HG03159 (cell line): ENCODE measurements at regions not wholly inside any gene's neighbourhood (a gene's known extent, or its start where the extent isn't known, plus 50 kb on each side); places are given as distances from the start of the nearest gene placed in this dataset.

Source experiments
- ATAC-seq: cut with Tn5 transposase; IDR thresholded peaks from one replicate; pipeline ENCODE4 v1.9.1; 2021; ENCODE audit warnings: mild to moderate bottlenecking, moderate library complexity; ENCODE audit not compliant: unreplicated experiment

DNA sequence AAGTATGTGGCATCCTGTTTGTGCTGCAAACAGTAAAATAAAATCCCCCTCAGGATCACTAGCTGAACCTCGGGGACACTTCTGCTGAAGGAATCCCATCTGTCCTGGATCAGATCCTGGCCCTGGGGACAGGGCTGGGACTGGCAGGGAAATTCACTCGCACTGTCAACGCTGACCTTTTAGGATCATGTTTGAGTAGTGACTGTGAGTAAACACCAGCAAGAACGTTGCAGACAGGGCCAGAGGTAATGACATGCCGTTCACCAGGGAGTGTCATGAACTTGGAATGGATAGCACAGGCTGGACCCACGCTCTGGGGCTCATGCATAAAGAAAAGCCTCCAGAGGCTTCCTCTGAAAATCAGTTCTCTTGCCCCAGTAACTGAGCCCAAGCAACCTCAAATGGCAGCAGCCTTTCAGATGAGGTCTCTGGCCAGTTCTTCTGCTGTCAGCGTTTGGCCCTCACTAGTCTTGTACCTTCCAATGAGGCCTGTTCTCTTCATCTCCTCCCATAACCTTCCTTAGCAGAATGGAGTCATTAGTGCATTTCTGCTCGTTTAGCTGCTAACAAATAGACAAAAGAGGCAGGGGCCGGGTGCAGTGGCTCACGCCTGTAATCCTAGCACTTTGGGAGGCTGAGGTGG lies 51.0 kb upstream of the BARX2 start:
- ATAC-seq: no peak

- no peak for ATAC-seq
Measured at GRCh38 chr11:129323896-129324502, 51.6 kb upstream of the BARX2 start.

DNA sequence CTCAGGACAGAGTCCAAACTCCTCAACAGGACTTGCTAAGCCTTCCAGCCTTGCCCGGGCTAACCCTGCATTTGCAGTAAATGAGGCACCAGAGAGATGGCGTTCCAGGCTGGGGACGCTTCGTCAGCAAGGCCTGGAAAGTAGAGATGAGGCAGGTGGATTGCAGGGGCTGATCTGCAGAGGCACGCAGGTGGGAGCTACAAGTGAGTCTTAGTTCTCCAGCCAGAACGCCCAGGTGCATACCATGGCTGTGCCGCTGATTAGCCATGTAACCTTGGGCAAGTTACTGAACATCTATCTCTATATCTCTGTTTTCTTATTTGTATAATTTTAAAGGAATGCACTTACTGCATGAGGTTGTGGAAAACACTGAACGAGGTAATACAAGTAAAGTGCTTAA lies 52.7 kb upstream of the BARX2 start:
- ATAC-seq: no peak

DNA sequence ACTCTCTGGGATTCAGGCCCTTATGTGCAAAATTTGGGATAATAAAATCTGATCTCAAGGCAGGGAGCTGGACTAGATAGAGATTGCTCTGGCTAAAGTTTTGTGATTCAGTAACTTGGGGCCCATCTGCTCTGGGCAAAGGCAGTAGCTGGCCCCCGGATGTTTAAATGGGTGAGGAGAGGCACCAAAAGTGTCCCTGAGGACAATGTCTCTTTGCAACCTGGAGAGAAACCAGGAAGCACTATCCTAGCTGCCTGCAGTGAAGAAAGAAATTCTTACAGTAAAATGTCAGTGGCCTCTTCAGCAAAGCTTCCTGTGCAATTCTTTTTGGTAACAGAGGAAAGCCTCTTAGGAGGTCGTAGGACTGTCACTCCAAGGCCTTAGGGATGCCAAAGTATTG lies 54.6 kb upstream of the BARX2 start:
- no peak for ATAC-seq

- no peak for ATAC-seq
Measured at GRCh38 chr11:129320494-129320893, 55.2 kb upstream of the BARX2 start.

DNA sequence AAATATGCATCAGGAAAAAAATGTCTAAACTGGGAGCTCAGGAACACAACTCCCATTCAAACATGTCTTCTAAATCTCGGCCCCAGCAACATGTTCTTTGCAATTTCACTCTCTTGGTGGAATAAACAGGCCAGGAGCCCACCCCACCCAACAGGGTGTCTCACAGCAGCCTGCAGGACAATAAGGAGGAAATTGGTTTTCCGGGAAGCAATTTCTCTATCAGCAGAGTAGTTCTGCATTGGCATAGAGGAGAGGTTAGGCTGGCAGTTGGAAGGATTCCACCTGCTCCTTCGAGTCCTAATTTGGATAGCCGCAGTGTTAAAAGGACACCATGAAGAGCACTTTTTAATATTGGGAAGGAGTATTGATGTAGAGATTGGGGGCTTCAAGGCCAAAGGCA lies 55.9 kb upstream of the BARX2 start:
- ATAC-seq: no peak

GRCh38 chr11:129319201-129319600 lies 56.4 kb upstream of the BARX2 start:
- no peak for ATAC-seq

- ATAC-seq: no peak
Measured at GRCh38 chr11:129317571-129317970, 58.1 kb upstream of the BARX2 start.

- ATAC-seq: no peak
Measured at GRCh38 chr11:129316781-129317180, 58.9 kb upstream of the BARX2 start.

DNA sequence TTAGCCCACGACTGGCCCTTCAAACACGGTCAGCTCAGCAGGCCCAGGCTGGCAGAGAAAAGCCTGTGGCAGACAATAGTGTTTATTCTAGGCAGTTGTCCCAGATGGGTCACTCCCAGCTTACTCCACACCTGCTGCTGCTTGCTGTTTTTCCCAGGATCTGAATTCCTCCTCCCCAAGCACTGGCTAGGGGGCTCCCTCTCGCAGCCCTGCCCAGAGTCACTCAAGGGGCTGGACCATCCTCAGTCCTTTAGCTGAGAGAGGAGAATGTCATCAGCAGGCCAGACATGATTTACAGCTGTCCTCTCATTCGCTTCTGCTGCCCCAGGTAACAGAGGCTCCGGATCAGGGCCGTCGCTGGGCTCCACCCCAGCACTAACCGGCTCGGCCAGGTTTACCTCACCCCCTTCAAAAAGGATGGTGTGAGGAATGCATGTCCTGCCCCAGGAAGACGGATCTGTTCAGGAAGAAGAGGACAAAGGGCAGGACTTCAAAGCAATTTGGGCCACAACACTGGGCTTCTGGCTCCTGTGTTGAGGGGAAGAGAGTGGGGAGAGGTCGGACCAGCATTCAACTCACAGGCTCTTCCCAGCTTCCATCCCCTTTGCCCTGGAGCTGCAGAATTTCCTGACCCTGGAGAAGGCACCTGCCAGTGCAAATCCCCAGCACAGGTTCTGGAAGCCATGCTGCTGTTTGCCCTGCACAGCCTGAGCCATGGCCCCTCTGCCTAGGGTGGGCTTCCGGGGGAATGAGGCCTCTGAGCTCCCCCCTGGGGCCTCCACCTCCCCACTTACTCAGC lies 59.7 kb upstream of the BARX2 start:
- ATAC-seq: no peak

DNA sequence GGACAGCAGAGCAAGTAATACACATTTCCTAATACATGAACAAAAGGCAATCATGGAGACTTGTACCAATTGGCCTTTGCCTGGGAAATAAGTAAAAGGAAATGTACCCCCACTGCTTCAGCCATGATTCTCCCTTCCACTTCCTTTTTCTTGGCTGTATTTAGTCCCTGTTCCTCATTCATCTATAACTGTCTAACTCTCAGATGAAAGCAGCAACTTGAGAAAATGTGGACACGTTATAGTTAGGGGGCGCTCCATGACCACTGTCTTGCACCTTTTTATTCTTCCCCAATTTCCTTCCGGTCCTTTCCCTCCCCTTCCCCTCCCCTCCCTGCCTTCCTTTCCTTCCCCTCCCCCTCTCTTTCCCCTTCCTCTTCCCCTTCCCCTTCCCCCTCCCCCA lies 61.3 kb upstream of the BARX2 start:
- no peak for ATAC-seq

DNA sequence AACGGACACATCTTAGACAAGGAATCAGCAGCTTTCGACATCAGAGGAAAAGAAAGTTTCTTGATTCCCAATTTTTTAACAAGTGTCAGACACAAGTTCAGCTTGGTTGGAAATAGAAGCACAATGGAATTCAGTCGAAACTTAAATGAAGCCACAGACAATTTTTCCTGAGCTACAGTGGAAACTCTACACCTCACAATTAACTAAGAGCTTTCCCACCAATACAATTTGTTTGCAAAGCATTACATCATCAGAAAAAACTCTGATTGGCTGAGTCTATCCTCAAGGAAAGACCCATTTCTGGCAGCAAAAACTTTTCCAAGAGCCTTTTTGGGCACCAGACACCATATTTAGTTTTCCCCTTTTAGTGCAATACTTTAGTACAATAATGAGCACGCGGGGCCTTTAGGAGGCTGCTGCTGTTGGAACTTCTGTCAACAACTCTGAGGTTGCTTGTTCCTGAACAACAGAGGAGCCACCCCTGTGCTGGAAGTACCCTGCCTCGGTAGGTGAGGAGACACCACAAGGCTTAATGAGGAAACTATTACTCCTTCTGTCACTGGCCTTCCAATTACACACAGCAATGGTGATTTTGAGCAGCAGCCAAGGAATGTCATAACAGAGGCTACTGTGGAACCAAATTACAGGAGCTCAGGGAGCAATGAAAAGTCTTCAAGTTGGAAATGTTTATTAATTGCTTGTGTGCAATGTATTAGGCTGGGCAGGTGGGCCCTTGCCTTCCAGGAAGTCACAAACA lies 61.9 kb upstream of the BARX2 start:
- ATAC-seq: no peak

DNA sequence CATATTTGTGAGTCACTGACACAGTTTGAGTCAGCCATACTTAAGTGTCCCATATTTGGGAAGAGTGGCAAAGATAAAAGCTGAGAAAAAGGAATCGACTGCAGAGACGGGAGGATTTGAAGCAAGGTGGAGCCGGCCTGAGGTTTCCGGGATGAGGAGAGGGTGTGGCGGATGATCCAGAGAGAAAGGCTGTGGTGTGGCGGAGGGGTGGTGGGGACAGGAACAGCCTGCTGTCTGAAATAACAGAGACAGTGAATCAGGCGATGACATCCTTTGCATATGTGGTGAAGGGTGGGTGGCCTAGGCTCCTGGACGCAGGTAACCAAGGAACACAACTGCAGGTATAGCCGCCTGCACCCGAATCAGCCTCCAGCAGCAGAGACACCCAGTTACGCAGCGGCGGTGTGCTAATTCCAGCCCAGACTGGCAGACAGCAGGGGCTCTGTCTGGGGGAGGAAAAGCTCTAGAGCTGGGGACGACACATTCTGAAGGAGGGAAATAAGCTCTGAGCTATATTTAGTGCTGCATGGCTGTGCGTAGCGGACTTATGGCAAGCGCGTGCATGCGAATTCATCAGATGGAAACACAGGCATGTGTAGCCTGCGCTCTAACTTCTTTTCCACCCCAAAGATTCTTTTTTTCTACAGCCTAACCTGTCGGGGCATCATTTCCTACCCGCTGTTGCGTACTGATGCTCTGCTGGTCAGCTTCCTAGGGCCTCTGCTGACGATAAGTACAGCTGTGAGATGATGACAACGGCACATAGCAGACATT lies 62.7 kb upstream of the BARX2 start:
- ATAC-seq: no peak

GRCh38 chr11:129308241-129308865 lies 67.3 kb upstream of the BARX2 start:
- no peak for ATAC-seq

GRCh38 chr11:129307162-129307561 lies 68.5 kb upstream of the BARX2 start:
- no peak for ATAC-seq

GRCh38 chr11:129302386-129303101 lies 73.1 kb upstream of the BARX2 start:
- no peak for ATAC-seq

GRCh38 chr11:129300099-129300498 lies 75.5 kb upstream of the BARX2 start:
- no peak for ATAC-seq

DNA sequence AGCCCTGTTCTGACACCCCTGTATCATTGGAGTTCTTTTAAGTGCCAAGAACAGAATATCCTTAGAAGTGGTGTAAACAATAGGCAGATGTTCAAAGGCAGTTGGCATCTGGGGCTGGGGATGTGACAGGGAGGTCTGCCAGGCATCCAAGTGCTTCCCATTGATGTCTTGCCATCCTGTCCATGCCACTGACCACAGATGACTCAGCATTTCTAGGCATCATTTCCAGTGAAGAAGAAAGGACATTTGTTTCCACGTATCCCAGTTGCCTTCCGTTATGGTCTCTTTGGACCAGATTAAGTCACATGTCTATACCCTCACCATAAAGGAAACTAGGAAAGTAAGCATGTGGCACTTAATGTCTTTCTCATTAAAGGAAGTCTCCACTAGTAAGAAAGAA lies 76.7 kb upstream of the BARX2 start:
- ATAC-seq: no peak

DNA sequence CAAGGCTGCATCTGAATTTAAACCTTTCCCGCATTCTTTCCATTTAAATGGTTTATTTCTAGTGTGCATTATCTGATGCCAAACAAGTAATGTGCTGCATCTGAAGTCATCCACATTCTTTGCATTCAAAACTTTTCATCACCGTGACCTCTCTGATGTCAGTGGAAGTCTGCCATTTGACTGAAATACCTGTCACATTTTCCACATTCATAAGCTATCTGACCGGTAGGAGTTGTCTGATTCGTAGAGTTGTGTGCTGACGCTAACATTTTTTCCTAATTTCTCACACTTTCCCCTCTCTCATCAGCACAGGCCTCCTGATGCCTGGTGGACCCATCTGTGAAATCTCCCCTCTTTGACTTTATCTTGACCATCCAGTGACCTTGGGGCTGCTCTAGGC lies 79.9 kb upstream of the BARX2 start:
- no peak for ATAC-seq

GRCh38 chr11:129292771-129293170 lies 82.9 kb upstream of the BARX2 start:
- ATAC-seq: no peak
